SK-N-SH (cell line): ENCODE measurements at regions not wholly inside any gene's neighbourhood (a gene's known extent, or its start where the extent isn't known, plus 50 kb on each side); places are given as distances from the start of the nearest gene placed in this dataset.

Experiments
- CTCF ChIA-PET: fragments of 300-600, 350-600 bp; formaldehyde crosslinking; extraction: SDS; loops from one replicate; lab custom pipeline; 2021; lab: Yijun Ruan, JAX
- POLR2A ChIA-PET: fragments of 350-600 bp; sonication (Branson Sonifier 250); formaldehyde crosslinking; extraction: SDS; loops from one replicate; lab custom pipeline; 2020; ENCODE audit warnings: antibody characterized with exemption, inconsistent platforms; lab: Yijun Ruan, JAX
- DNase-seq: peaks from one replicate; pipeline ENCODE4 v3.0.0; 2012
- H2AFZ ChIP-seq: fragments of 200-600 bp; sonication (generic); 2 replicates; pipeline ENCODE4 v1.8.1; 2016; ENCODE audit warnings: antibody characterized with exemption, mild to moderate bottlenecking, low read depth
- H3F3A ChIP-seq: fragments of 200-600 bp; sonication (generic); replicated peaks from 2 replicates; pipeline ENCODE3; 2016; ENCODE audit warnings: antibody characterized with exemption, mild to moderate bottlenecking; ENCODE audit not compliant: insufficient read depth
- H3K27ac ChIP-seq, 2 experiments: fragments of 200-500 bp in 1 of 2; fragments of 200-600 bp in 1 of 2; sonication (Bioruptor generic) in 1 of 2; sonication (generic), shearing (Covaris generic) in 1 of 2; 2 replicates each; pipeline versions ENCODE4 v1.5.1 to v1.6.1; 2014 to 2016; ENCODE audit warnings: low read depth in 2 of 2, inconsistent platforms in 1 of 2, low read length in 1 of 2, mild to moderate bottlenecking in 1 of 2, mixed read lengths in 1 of 2
- H3K27me3 ChIP-seq: fragments of 200-600 bp; sonication (generic), shearing (Covaris generic); 2 replicates; pipeline ENCODE4 v1.6.1; 2016; ENCODE audit warnings: mixed run types; ENCODE audit not compliant: insufficient read depth
- H3K36me3 ChIP-seq, 2 experiments: fragments of 200-500 bp in 1 of 2; fragments of 200-600 bp in 1 of 2; sonication (Bioruptor generic) in 1 of 2; sonication (generic) in 1 of 2; replicated peaks in 1 of 2; 2 replicates each; pipeline versions ENCODE3 to v1.5.1; 2014 to 2016; ENCODE audit warnings: low read length in 1 of 2, mild to moderate bottlenecking in 1 of 2; ENCODE audit not compliant: insufficient read depth in 2 of 2, control insufficient read depth in 1 of 2
- H3K4me1 ChIP-seq, 2 experiments: fragments of 200-500 bp in 1 of 2; fragments of 200-600 bp in 1 of 2; sonication (Bioruptor generic) in 1 of 2; sonication (generic), shearing (Covaris generic) in 1 of 2; 2 replicates each; pipeline versions ENCODE4 v1.5.1 to v1.6.1; 2014 to 2016; ENCODE audit warnings: low read depth in 1 of 2, low read length in 1 of 2, mixed run types in 1 of 2; ENCODE audit not compliant: insufficient read depth in 2 of 2, control insufficient read depth in 1 of 2
- H3K4me2 ChIP-seq: fragments of 200-600 bp; sonication (generic), shearing (Covaris generic); 2 replicates; pipeline ENCODE4 v1.6.1; 2017; ENCODE audit warnings: mixed run types
- H3K4me3 ChIP-seq, 2 experiments: fragments of 200-500 bp in 1 of 2; fragments of 200-600 bp in 1 of 2; sonication (Bioruptor generic) in 1 of 2; sonication (generic), shearing (Covaris generic) in 1 of 2; 2 replicates each; pipeline versions ENCODE4 v1.5.1 to v1.8.1; 2014 to 2016; ENCODE audit warnings: low read depth in 2 of 2, inconsistent platforms in 1 of 2, low read length in 1 of 2, mild to moderate bottlenecking in 1 of 2, mixed read lengths in 1 of 2, moderate library complexity in 1 of 2
- H3K79me2 ChIP-seq: fragments of 200-600 bp; sonication (generic); 2 replicates; pipeline ENCODE4 v1.8.1; 2017; ENCODE audit warnings: mild to moderate bottlenecking; ENCODE audit not compliant: insufficient read depth
- H3K9ac ChIP-seq: fragments of 200-600 bp; sonication (generic); 2 replicates; pipeline ENCODE4 v1.6.1; 2017; ENCODE audit warnings: mixed run types
- H3K9me2 ChIP-seq: fragments of 200-600 bp; sonication (generic); 2 replicates; pipeline ENCODE4 v1.6.1; 2017; ENCODE audit warnings: mixed run types
- H3K9me3 ChIP-seq: fragments of 200-600 bp; sonication (generic); 2 replicates; pipeline ENCODE4 v1.6.1; 2017; ENCODE audit warnings: mixed run types, mild to moderate bottlenecking, moderate library complexity
- H4K20me1 ChIP-seq: fragments of 200-600 bp; sonication (generic); 2 replicates; pipeline ENCODE4 v1.6.1; 2017; ENCODE audit warnings: mild to moderate bottlenecking, mixed run types; ENCODE audit not compliant: insufficient read depth
- CHD2 ChIP-seq: fragments of 150-350 bp; IDR thresholded peaks from 2 replicates; pipeline ENCODE4 v1.6.1; 2018; ENCODE audit warnings: low read length; ENCODE audit not compliant: partially characterized antibody
- ELF1 ChIP-seq: IDR thresholded peaks from 2 replicates; pipeline ENCODE4 v1.4.0; 2012
- EZH2phosphoT487 ChIP-seq: fragments of 200-600 bp; sonication (generic); IDR thresholded peaks from 2 replicates; pipeline ENCODE4 v1.6.1; 2017; ENCODE audit warnings: low read depth, mixed run types, mild to moderate bottlenecking, antibody characterized with exemption, moderate library complexity, borderline replicate concordance
- FOSL2 ChIP-seq: IDR thresholded peaks from 2 replicates; pipeline ENCODE4 v1.4.0; 2012; ENCODE audit warnings: low read depth, mild to moderate bottlenecking, moderate library complexity, borderline replicate concordance
- FOXJ3 ChIP-seq: sonication (generic); formaldehyde crosslinking; IDR thresholded peaks from 2 replicates; pipeline ENCODE4 v1.5.1; 2020; ENCODE audit warnings: mild to moderate bottlenecking, missing genetic modification reagents
- FOXM1 ChIP-seq: IDR thresholded peaks from 2 replicates; pipeline ENCODE4 v1.4.0; 2012; ENCODE audit warnings: low read depth, mild to moderate bottlenecking
- GABPA ChIP-seq: IDR thresholded peaks from 2 replicates; pipeline ENCODE4 v1.4.0; 2012; ENCODE audit warnings: low read depth, mild to moderate bottlenecking
- GATA2 ChIP-seq: sonication (generic); formaldehyde crosslinking; IDR thresholded peaks from 2 replicates; pipeline ENCODE4 v1.5.0; 2020; ENCODE audit warnings: mild to moderate bottlenecking, missing genetic modification reagents
- MAX ChIP-seq: IDR thresholded peaks from 2 replicates; pipeline ENCODE4 v1.4.0; 2012; ENCODE audit warnings: low read depth
- MEF2A ChIP-seq: IDR thresholded peaks from 2 replicates; pipeline ENCODE4 v1.4.0; 2012; ENCODE audit warnings: low read depth, borderline replicate concordance
- MXI1 ChIP-seq: IDR thresholded peaks from 2 replicates; pipeline ENCODE4 v1.6.1; 2012; ENCODE audit warnings: mild to moderate bottlenecking, low read depth, low read length, improper control_type of control experiment
- NFIC ChIP-seq: IDR thresholded peaks from 2 replicates; pipeline ENCODE4 v1.4.0; 2012; ENCODE audit warnings: borderline replicate concordance
- RAD21 ChIP-seq: IDR thresholded peaks from 2 replicates; pipeline ENCODE4 v1.6.1; 2012; ENCODE audit warnings: mild to moderate bottlenecking, low read length
- RCOR1 ChIP-seq: fragments of 150-350 bp; IDR thresholded peaks from 2 replicates; pipeline ENCODE4 v1.6.1; 2017; ENCODE audit warnings: antibody characterized with exemption, low read length
- RFX5 ChIP-seq: IDR thresholded peaks from 2 replicates; pipeline ENCODE4 v1.6.1; 2012; ENCODE audit warnings: mild to moderate bottlenecking, improper control_type of control experiment, low read length
- RXRA ChIP-seq: IDR thresholded peaks from 2 replicates; pipeline ENCODE4 v1.4.0; 2012; ENCODE audit warnings: low read depth, mild to moderate bottlenecking, borderline replicate concordance
- SIN3A ChIP-seq: IDR thresholded peaks from 2 replicates; pipeline ENCODE4 v1.6.1; 2012; ENCODE audit warnings: low read depth, mild to moderate bottlenecking, low read length, moderate library complexity, borderline replicate concordance
- TAF1 ChIP-seq: IDR thresholded peaks from 2 replicates; pipeline ENCODE4 v1.6.1; 2012; ENCODE audit warnings: low read depth, mild to moderate bottlenecking, low read length, moderate library complexity, borderline replicate concordance
- TCF12 ChIP-seq: IDR thresholded peaks from 2 replicates; pipeline ENCODE4 v1.4.0; 2012
- TEAD4 ChIP-seq: IDR thresholded peaks from 2 replicates; pipeline ENCODE4 v1.4.0; 2012; ENCODE audit warnings: mild to moderate bottlenecking, borderline replicate concordance; ENCODE audit not compliant: insufficient read depth
- USF2 ChIP-seq: fragments of 150-350 bp; IDR thresholded peaks from 2 replicates; pipeline ENCODE4 v1.6.1; 2017; ENCODE audit warnings: antibody characterized with exemption, low read length, low read depth, borderline replicate concordance
- YY1 ChIP-seq: IDR thresholded peaks from 2 replicates; pipeline ENCODE4 v1.4.0; 2012; ENCODE audit warnings: low read depth, mild to moderate bottlenecking
- ZBTB33 ChIP-seq: IDR thresholded peaks from 2 replicates; pipeline ENCODE4 v1.4.0; 2012; ENCODE audit warnings: low read depth, borderline replicate concordance
- WGBS: methylation state at CpG from one replicate; pipeline ENCODE4 v1.1.6; 2017; ENCODE audit warnings: low lambda C conversion rate; 5-methylcytosine and 5-hydroxymethylcytosine counted together

GRCh38 chr6:164378330-164378729 lies 931.1 kb downstream of the C6orf118 start:
- H3K27me3 ChIP-seq: no peaks in the 10 kb centered on the region
- no peaks in the 10 kb centered on the region for H4K20me1 ChIP-seq
- no peak overlapping the region for H3K9ac ChIP-seq
- POLR2A ChIA-PET: no interaction called here
- H3K79me2 ChIP-seq: no peaks in the 10 kb centered on the region
- H3F3A ChIP-seq: no peaks in the 10 kb centered on the region
- peak; percentile 40 for DNase-seq
- H3K9me3 ChIP-seq: 0 out of 2 replicates have a peak, but pooled peaks cover 9% of the 10 kb centered on the region
- H3K4me2 ChIP-seq: no peak overlapping the region
- no peak overlapping the region for H2AFZ ChIP-seq
- H3K4me3 ChIP-seq: no peak overlapping the region
- H3K4me1 ChIP-seq: no peaks in the 10 kb centered on the region; a peak in 2 of 4 replicates
- CTCF ChIA-PET: no interaction called here
- no peaks in the 10 kb centered on the region for H3K9me2 ChIP-seq
- WGBS: 25% methylated on average over 2 of the region's 2 CpGs
- no peaks in the 10 kb centered on the region for H3K36me3 ChIP-seq
- no peak for TF ChIP-seq YY1
- peak; percentile 65 for TF ChIP-seq GATA2 (CRISPR knock-in tag)
- no peak for TF ChIP-seq TEAD4
- TF ChIP-seq TCF12: no peak
- peak; percentile 30; the same call in 1 of the 2 replicates for TF ChIP-seq RCOR1
- TF ChIP-seq SIN3A: no peak
- no peak for TF ChIP-seq MEF2A
- no peak for TF ChIP-seq NFIC
- TF ChIP-seq RFX5: no peak
- TF ChIP-seq FOXJ3: no peak
- no peak for TF ChIP-seq ZBTB33
- no peak for TF ChIP-seq USF2
- no peak for TF ChIP-seq MXI1
- no peak for TF ChIP-seq RXRA
- TF ChIP-seq CHD2: no peak
- no peak for TF ChIP-seq FOXM1
- TF ChIP-seq, all 33 proteins: peak for 2
- no peak overlapping the region for H3K27ac ChIP-seq

GRCh38 chr6:164377348-164377918 lies 932.0 kb downstream of the C6orf118 start:
- peak; percentile 16 for DNase-seq
- TF ChIP-seq SIN3A: no peak
- no peak for TF ChIP-seq NFIC
- no peak for TF ChIP-seq ELF1
- TF ChIP-seq MAX: no peak
- no peak for TF ChIP-seq FOXJ3
- TF ChIP-seq TEAD4: no peak
- TF ChIP-seq EZH2phosphoT487: no peak
- TF ChIP-seq ZBTB33: no peak
- TF ChIP-seq FOSL2: no peak
- TF ChIP-seq MXI1: no peak
- TF ChIP-seq TAF1: no peak
- no peak for TF ChIP-seq GABPA
- TF ChIP-seq RAD21: no peak
- no peak for TF ChIP-seq RCOR1
- TF ChIP-seq, all 33 proteins: peak for 0
- Histone ChIP-seq H3K9me2 (no peaks in the 10 kb centered on the region), H4K20me1 (no peaks in the 10 kb centered on the region), H3K36me3 (no peaks in the 10 kb centered on the region), H2AFZ (no peak overlapping the region), H3K9me3 (0 out of 2 replicates have a peak, but pooled peaks cover 9% of the 10 kb centered on the region), H3K27me3 (no peaks in the 10 kb centered on the region), H3K4me1 (no peaks in the 10 kb centered on the region; a peak in 2 of 4 replicates), H3F3A (no peaks in the 10 kb centered on the region), H3K4me3 (no peak overlapping the region), H3K9ac (no peak overlapping the region), H3K4me2 (no peak overlapping the region), H3K79me2 (no peaks in the 10 kb centered on the region), H3K27ac (no peak overlapping the region)
- POLR2A ChIA-PET: no interaction called here
- CTCF ChIA-PET: no interaction called here
- 22% methylated on average over 6 of the region's 6 CpGs for WGBS
